GM21528 (cell line): ENCODE measurements at regions not wholly inside any gene's neighbourhood (a gene's known extent, or its start where the extent isn't known, plus 50 kb on each side); places are given as distances from the start of the nearest gene placed in this dataset.

Experiments
- ATAC-seq: cut with Tn5 transposase; IDR thresholded peaks from one replicate; pipeline ENCODE4 v1.9.1; 2021; ENCODE audit warnings: mild to moderate bottlenecking, moderate library complexity; ENCODE audit not compliant: unreplicated experiment, low FRiP score

- ATAC-seq, result no peak
Measured at GRCh38 chr12:124390442-124391097, 95.7 kb downstream of the RFLNA start.

- no peak for ATAC-seq
Measured at GRCh38 chr12:124389725-124390441, 95.0 kb downstream of the RFLNA start.

GRCh38 chr12:124389138-124389724, 94.3 kb downstream of the RFLNA start:
- no peak for ATAC-seq

GRCh38 chr12:124388679-124389137, 93.8 kb downstream of the RFLNA start:
- no peak for ATAC-seq

GRCh38 chr12:124388038-124388671, 93.3 kb downstream of the RFLNA start:
- ATAC-seq, result no peak

GRCh38 chr12:124387528-124387911, 92.6 kb downstream of the RFLNA start:
- no peak for ATAC-seq

GRCh38 chr12:124386661-124387527, 92.0 kb downstream of the RFLNA start:
- no peak for ATAC-seq

- no peak for ATAC-seq
Measured at GRCh38 chr12:124386059-124386458, 91.2 kb downstream of the RFLNA start.

GRCh38 chr12:124385219-124385969, 90.5 kb downstream of the RFLNA start:
- no peak for ATAC-seq

- no peak for ATAC-seq
Measured at GRCh38 chr12:124384299-124384894, 89.5 kb downstream of the RFLNA start.

GRCh38 chr12:124383028-124383427, 88.1 kb downstream of the RFLNA start:
- no peak for ATAC-seq

GRCh38 chr12:124381456-124382296, 86.8 kb downstream of the RFLNA start:
- no peak for ATAC-seq

GRCh38 chr12:124380796-124381455, 86.0 kb downstream of the RFLNA start:
- ATAC-seq, result no peak

- ATAC-seq, result no peak
Measured at GRCh38 chr12:124379938-124380754, 85.3 kb downstream of the RFLNA start.

- no peak for ATAC-seq
Measured at GRCh38 chr12:124379379-124379937, 84.6 kb downstream of the RFLNA start.

- no peak for ATAC-seq
Measured at GRCh38 chr12:124378926-124379325, 84.0 kb downstream of the RFLNA start.
